ENCODE measurements at regions not wholly inside any gene's neighbourhood (a gene's known extent, or its start where the extent isn't known, plus 50 kb on each side); places are given as distances from the start of the nearest gene placed in this dataset.

DNA sequence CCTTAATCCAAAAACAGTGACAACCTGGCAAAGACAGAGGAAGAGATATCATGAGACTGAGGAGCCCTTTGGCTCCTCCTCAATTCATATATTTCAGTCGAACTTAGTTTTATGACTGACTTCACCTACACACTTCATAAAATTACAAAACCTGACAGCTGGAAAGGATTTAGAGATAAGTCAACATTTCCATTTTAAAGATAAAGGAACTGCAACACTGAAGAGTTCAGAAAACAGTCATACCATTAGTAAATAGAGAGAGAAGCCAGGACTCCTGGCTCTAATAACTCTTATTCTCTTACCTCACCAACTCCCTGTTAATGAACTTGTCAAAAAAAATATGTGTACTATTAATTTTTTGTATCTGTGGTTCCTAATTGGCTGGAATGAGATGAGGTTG is 141.0 kb upstream of the COL1A2 start:
- TF ChIP-seq, protein P1, sequence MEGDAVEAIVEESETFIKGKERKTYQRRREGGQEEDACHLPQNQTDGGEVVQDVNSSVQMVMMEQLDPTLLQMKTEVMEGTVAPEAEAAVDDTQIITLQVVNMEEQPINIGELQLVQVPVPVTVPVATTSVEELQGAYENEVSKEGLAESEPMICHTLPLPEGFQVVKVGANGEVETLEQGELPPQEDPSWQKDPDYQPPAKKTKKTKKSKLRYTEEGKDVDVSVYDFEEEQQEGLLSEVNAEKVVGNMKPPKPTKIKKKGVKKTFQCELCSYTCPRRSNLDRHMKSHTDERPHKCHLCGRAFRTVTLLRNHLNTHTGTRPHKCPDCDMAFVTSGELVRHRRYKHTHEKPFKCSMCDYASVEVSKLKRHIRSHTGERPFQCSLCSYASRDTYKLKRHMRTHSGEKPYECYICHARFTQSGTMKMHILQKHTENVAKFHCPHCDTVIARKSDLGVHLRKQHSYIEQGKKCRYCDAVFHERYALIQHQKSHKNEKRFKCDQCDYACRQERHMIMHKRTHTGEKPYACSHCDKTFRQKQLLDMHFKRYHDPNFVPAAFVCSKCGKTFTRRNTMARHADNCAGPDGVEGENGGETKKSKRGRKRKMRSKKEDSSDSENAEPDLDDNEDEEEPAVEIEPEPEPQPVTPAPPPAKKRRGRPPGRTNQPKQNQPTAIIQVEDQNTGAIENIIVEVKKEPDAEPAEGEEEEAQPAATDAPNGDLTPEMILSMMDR (IDR thresholded peaks at IDR 0.05), result no peak
- no peak for TF ChIP-seq POLR2A (IDR thresholded peaks at IDR 0.05)

Measured in uterus (tissue), 2 donors.